ENCODE measurements at regions not wholly inside any gene's neighbourhood (a gene's known extent, or its start where the extent isn't known, plus 50 kb on each side); places are given as distances from the start of the nearest gene placed in this dataset.

DNA sequence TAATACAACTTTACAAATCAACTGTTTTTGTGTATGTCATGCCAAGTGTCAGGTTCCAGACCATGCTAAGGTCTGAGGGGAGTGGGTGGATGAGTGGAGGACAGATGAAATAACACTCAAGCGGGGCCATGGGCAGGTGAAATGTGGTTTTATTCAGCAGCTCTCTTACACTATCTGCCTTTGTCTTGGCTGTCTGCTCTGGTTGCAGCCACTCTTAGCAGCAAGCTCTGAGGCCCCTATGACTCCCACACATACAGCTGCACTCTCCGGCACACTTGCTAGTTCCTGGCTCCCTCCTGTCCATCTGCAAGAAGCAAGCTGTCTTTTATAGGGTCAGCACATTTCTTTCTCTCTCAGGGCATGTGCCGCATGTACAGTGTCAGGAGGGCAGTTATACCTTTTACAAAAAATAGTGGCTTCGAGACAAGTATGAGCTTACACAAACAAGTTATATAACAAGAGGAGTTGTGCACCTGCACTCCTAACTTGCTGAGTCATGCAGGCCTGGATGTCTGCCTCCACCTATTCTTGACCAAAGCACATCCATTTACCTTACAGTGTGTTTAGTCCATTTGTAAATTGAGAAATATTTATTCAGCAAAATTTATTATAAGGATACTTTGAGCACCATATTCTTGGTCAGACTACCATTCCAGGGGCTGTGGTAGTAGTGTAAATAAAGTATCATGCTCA, 683.7 kb upstream of the CBLB start:
- Mint-ChIP-seq H3K36me3 (ENCODE audit: low read depth) (no peaks in the 10 kb centered on the region), H3K9me3 (peaks cover 11% of the 10 kb centered on the region), H3K4me3 (no peak overlapping the region), H3K27me3 (ENCODE audit: low read depth, poor library complexity) (no peaks in the 10 kb centered on the region), H3K4me1 (no peaks in the 10 kb centered on the region), H3K27ac (no peak overlapping the region)
- DNase-seq = no peak
- TF ChIP-seq, protein P1, sequence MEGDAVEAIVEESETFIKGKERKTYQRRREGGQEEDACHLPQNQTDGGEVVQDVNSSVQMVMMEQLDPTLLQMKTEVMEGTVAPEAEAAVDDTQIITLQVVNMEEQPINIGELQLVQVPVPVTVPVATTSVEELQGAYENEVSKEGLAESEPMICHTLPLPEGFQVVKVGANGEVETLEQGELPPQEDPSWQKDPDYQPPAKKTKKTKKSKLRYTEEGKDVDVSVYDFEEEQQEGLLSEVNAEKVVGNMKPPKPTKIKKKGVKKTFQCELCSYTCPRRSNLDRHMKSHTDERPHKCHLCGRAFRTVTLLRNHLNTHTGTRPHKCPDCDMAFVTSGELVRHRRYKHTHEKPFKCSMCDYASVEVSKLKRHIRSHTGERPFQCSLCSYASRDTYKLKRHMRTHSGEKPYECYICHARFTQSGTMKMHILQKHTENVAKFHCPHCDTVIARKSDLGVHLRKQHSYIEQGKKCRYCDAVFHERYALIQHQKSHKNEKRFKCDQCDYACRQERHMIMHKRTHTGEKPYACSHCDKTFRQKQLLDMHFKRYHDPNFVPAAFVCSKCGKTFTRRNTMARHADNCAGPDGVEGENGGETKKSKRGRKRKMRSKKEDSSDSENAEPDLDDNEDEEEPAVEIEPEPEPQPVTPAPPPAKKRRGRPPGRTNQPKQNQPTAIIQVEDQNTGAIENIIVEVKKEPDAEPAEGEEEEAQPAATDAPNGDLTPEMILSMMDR (IDR thresholded peaks at IDR 0.05) = no peak

DNA sequence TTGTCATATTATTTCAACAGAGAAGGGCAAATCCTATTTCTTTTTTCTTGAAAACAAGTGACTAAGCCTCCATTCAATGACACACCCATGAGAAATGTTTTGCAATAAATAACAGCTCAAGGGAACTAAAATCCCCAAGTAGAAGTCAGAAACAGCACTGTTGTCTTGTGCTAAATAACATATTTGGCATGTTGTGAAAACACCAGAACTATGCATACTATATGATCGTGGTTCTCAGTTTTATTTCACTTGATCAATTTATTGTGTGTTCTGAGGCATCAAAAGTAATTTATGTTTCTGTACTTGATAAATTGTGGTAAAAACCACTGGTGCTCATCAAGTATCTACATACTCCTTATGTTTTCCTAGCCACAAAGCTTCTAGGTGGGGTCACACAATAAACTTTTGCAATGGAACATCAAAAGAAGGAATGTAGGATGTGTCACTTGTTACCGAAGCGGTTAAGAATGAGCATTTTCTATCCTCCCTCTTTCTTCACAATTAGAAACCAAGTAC, 691.7 kb upstream of the CBLB start:
- H3K27ac Mint-ChIP-seq = no peak overlapping the region
- no peaks in the 10 kb centered on the region for H3K4me1 Mint-ChIP-seq
- no peak for DNase-seq
- H3K4me3 Mint-ChIP-seq = no peak overlapping the region
- H3K27me3 Mint-ChIP-seq (ENCODE audit: low read depth, poor library complexity) = no peaks in the 10 kb centered on the region
- H3K36me3 Mint-ChIP-seq (ENCODE audit: low read depth) = no peaks in the 10 kb centered on the region
- H3K9me3 Mint-ChIP-seq = no peaks in the 10 kb centered on the region
- TF ChIP-seq, protein P1 (IDR thresholded peaks at IDR 0.05) = no peak

DNA sequence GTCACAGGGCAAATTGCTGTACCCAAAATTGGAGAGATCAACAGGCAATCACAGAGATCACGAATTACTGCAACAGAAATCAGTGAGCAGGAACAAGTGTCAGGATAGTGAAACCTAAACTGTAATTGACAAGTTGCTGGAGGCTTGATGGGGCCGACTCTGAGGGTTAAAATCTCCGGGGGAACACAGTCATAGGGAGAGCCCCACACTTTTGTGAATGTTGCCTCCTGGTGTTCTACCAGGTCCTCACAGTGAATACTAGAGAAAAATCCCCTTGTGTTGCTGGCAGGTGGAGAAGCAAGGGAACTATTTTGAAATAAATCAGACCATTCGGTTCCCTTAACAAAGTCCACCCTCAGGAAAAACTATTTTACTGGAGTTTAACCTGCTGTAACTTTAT, 697.5 kb upstream of the CBLB start:
- Mint-ChIP-seq H3K36me3 (ENCODE audit: low read depth) (no peaks in the 10 kb centered on the region), H3K4me3 (no peak overlapping the region), H3K9me3 (no peaks in the 10 kb centered on the region), H3K27me3 (ENCODE audit: low read depth, poor library complexity) (peaks cover 3% of the 10 kb centered on the region), H3K27ac (no peak overlapping the region), H3K4me1 (peaks cover 6% of the 10 kb centered on the region)
- no peak for DNase-seq
- TF ChIP-seq, protein P1 (IDR thresholded peaks at IDR 0.05) = no peak

DNA sequence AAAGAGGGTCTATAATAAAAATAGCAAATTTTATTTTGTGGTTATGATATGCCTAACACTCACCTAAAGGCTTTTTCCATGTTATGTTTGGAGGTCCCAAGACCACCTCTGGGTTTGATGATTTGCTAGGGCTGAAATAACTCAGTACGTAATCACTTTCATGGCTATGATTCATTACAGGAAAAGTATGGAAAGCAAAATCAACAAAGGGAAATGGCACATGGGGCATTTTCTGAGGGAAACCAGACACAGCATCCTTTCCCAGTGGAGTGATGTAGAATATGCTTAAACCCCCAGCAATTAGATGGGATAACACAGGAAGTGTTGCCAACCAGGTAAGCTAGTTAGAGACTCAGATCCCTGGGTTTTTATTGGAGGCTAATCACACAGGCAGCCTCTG, 701.6 kb upstream of the CBLB start:
- no peaks in the 10 kb centered on the region for H3K9me3 Mint-ChIP-seq
- no peak overlapping the region for H3K4me3 Mint-ChIP-seq
- H3K36me3 Mint-ChIP-seq (ENCODE audit: low read depth) = no peaks in the 10 kb centered on the region
- H3K4me1 Mint-ChIP-seq = peaks cover 6% of the 10 kb centered on the region
- no peak overlapping the region for H3K27ac Mint-ChIP-seq
- no peak for DNase-seq
- peaks cover 7% of the 10 kb centered on the region for H3K27me3 Mint-ChIP-seq (ENCODE audit: low read depth, poor library complexity)
- TF ChIP-seq, protein P1 (IDR thresholded peaks at IDR 0.05) = no peak

DNA sequence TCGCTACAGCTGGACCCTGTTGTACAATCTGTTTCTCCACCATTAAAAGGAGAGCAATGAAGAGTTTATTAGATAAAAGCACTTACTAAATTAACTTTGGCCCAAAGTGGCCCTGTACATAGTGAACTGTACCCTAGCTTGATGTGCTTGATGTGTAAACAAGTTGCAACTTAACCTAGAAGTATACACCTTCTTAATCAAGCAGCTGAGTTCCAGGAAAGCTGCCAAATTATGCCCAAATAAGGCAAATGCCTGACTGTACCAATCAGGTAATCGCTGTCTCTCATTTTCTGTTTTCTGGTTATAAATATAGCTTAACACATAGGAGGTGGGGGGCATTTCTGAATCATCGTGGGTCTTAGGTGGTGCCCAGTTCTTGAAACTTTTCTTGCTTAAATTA, 704.8 kb upstream of the CBLB start:
- H3K4me1 Mint-ChIP-seq = no peaks in the 10 kb centered on the region
- no peak for DNase-seq
- TF ChIP-seq, protein P1 (IDR thresholded peaks at IDR 0.05) = no peak
- H3K36me3 Mint-ChIP-seq (ENCODE audit: low read depth) = no peaks in the 10 kb centered on the region
- no peak overlapping the region for H3K27ac Mint-ChIP-seq
- H3K4me3 Mint-ChIP-seq = no peak overlapping the region
- H3K9me3 Mint-ChIP-seq = no peaks in the 10 kb centered on the region
- H3K27me3 Mint-ChIP-seq (ENCODE audit: low read depth, poor library complexity) = peaks cover 8% of the 10 kb centered on the region

DNA sequence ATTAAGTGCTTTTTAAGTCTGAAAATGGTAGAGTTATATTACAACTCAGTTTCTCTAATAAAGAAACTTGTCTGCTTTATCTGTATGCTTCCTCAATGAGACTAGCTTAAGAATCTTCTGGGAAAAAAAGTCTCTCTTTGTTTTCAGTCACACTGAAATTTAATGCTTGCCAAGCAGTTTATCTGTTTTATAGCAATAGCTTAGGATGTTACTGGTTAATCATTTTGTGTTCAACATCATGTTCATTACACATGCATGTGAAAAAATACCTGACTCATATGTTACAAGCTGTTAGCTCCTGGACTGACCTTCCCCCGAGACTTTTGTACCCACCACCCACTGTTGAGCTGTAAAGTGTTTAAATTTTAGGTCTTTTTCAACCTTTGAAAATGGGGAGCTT, 706.2 kb upstream of the CBLB start:
- H3K9me3 Mint-ChIP-seq = no peaks in the 10 kb centered on the region
- H3K27me3 Mint-ChIP-seq (ENCODE audit: low read depth, poor library complexity) = peaks cover 4% of the 10 kb centered on the region
- no peak for DNase-seq
- no peak overlapping the region for H3K27ac Mint-ChIP-seq
- no peaks in the 10 kb centered on the region for H3K4me1 Mint-ChIP-seq
- H3K4me3 Mint-ChIP-seq = no peak overlapping the region
- H3K36me3 Mint-ChIP-seq (ENCODE audit: low read depth) = no peaks in the 10 kb centered on the region
- TF ChIP-seq, protein P1 (IDR thresholded peaks at IDR 0.05) = no peak
